ENCODE measurements at regions not wholly inside any gene's neighbourhood (a gene's known extent, or its start where the extent isn't known, plus 50 kb on each side); places are given as distances from the start of the nearest gene placed in this dataset.

GRCh38 chr9:18058564-18059442 is 415.1 kb upstream of the ADAMTSL1 start:
- no peak overlapping the region for H3K4me3 ChIP-seq (replicated peaks; ENCODE audit: low read depth, low read length)
- TF ChIP-seq CTCF (IDR thresholded peaks at IDR 0.05; ENCODE audit: insufficient read depth, low read length, poor library complexity, severe bottlenecking) = no peak
- H3K27me3 ChIP-seq (replicated peaks; ENCODE audit: control insufficient read depth, insufficient read depth, low read length) = no peaks in the 10 kb centered on the region
- no peaks in the 10 kb centered on the region for H3K36me3 ChIP-seq (ENCODE audit: control insufficient read depth, insufficient read depth, low read length)
- no peak for DNase-seq (ENCODE audit: extremely low read depth, insufficient read length)

- Histone ChIP-seq H3K4me3 (replicated peaks; ENCODE audit: low read depth, low read length) (no peak overlapping the region), H3K36me3 (ENCODE audit: control insufficient read depth, insufficient read depth, low read length) (no peaks in the 10 kb centered on the region), H3K27me3 (replicated peaks; ENCODE audit: control insufficient read depth, insufficient read depth, low read length) (no peaks in the 10 kb centered on the region; the same call in 1 of the 2 replicates)
- DNase-seq (ENCODE audit: extremely low read depth, insufficient read length) = no peak
- TF ChIP-seq CTCF (IDR thresholded peaks at IDR 0.05; ENCODE audit: insufficient read depth, low read length, poor library complexity, severe bottlenecking) = no peak
Measured at GRCh38 chr9:18059447-18059846, 414.5 kb upstream of the ADAMTSL1 start.

GRCh38 chr9:18060269-18060934 is 413.6 kb upstream of the ADAMTSL1 start:
- no peak for TF ChIP-seq CTCF (IDR thresholded peaks at IDR 0.05; ENCODE audit: insufficient read depth, low read length, poor library complexity, severe bottlenecking)
- DNase-seq (ENCODE audit: extremely low read depth, insufficient read length) = no peak

GRCh38 chr9:18061332-18061731 is 412.6 kb upstream of the ADAMTSL1 start:
- Histone ChIP-seq H3K4me3 (replicated peaks; ENCODE audit: low read depth, low read length) (no peak overlapping the region), H3K36me3 (ENCODE audit: control insufficient read depth, insufficient read depth, low read length) (no peaks in the 10 kb centered on the region), H3K27me3 (replicated peaks; ENCODE audit: control insufficient read depth, insufficient read depth, low read length) (no peaks in the 10 kb centered on the region; the same call in 1 of the 2 replicates)
- no peak for TF ChIP-seq CTCF (IDR thresholded peaks at IDR 0.05; ENCODE audit: insufficient read depth, low read length, poor library complexity, severe bottlenecking)
- no peak for DNase-seq (ENCODE audit: extremely low read depth, insufficient read length)

More at GRCh38 chr9:18060269-18060934, 413.6 kb upstream of the ADAMTSL1 start:
- Histone ChIP-seq H3K4me3 (replicated peaks; ENCODE audit: low read depth, low read length) (no peak overlapping the region), H3K36me3 (ENCODE audit: control insufficient read depth, insufficient read depth, low read length) (no peaks in the 10 kb centered on the region), H3K27me3 (replicated peaks; ENCODE audit: control insufficient read depth, insufficient read depth, low read length) (no peaks in the 10 kb centered on the region; the same call in 1 of the 2 replicates)

- DNase-seq (ENCODE audit: extremely low read depth, insufficient read length) = no peak
- no peaks in the 10 kb centered on the region; the same call in 1 of the 2 replicates for H3K27me3 ChIP-seq (replicated peaks; ENCODE audit: control insufficient read depth, insufficient read depth, low read length)
- no peak for TF ChIP-seq CTCF (IDR thresholded peaks at IDR 0.05; ENCODE audit: insufficient read depth, low read length, poor library complexity, severe bottlenecking)
- H3K4me3 ChIP-seq (replicated peaks; ENCODE audit: low read depth, low read length) = no peak overlapping the region
- no peaks in the 10 kb centered on the region for H3K36me3 ChIP-seq (ENCODE audit: control insufficient read depth, insufficient read depth, low read length)
Measured at GRCh38 chr9:18061856-18062255, 412.1 kb upstream of the ADAMTSL1 start.

All from GM06990 (cell line).